Gastroesophageal sphincter (tissue), 3 donors: ENCODE measurements at regions not wholly inside any gene's neighbourhood (a gene's known extent, or its start where the extent isn't known, plus 50 kb on each side); places are given as distances from the start of the nearest gene placed in this dataset.

ENCODE experiments used
- EP300 ChIP-seq: sonication (generic); formaldehyde crosslinking; IDR thresholded peaks from one replicate; pipeline ENCODE4 v1.6.1; 2017; ENCODE audit warnings: antibody characterized with exemption, mild to moderate bottlenecking
- POLR2A ChIP-seq, 2 donors: fragments of 450-650 bp; IDR thresholded peaks; one replicate each; pipeline ENCODE4 v1.6.1; 2017; ENCODE audit warnings: antibody characterized with exemption in 2 of 2, mild to moderate bottlenecking in 2 of 2, moderate library complexity in 1 of 2
- TF ChIP-seq, protein P1 (sequence below), 4 experiments: fragments of 200-600 bp in 2 of 4; fragments of 450-650 bp in 2 of 4; sonication (generic) in 1 of 4; IDR thresholded peaks; one replicate each; pipeline ENCODE4 v1.5.1; 2017 to 2019; ENCODE audit warnings: antibody characterized with exemption in 4 of 4, mild to moderate bottlenecking in 2 of 4, moderate library complexity in 2 of 4

DNA sequence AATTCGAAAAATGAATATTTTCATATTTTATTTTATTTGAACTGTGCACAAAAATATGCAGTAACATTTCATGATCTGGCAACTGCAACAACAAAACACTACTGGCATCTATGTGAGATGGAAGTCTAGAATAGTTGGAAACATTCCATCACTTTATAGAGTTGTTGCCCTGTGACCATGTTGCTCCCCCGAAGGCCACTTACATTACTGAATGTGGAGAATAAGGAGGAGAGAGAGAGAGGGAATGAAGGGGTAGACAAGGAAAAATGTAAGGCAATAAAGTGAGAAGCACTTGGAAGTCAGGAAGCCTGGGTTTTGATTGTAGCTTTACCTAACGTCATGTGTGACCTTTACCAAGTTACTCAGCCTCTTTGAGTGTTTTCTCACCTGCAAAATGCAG, 437.2 kb upstream of the EDIL3 start:
- TF ChIP-seq, protein P1, sequence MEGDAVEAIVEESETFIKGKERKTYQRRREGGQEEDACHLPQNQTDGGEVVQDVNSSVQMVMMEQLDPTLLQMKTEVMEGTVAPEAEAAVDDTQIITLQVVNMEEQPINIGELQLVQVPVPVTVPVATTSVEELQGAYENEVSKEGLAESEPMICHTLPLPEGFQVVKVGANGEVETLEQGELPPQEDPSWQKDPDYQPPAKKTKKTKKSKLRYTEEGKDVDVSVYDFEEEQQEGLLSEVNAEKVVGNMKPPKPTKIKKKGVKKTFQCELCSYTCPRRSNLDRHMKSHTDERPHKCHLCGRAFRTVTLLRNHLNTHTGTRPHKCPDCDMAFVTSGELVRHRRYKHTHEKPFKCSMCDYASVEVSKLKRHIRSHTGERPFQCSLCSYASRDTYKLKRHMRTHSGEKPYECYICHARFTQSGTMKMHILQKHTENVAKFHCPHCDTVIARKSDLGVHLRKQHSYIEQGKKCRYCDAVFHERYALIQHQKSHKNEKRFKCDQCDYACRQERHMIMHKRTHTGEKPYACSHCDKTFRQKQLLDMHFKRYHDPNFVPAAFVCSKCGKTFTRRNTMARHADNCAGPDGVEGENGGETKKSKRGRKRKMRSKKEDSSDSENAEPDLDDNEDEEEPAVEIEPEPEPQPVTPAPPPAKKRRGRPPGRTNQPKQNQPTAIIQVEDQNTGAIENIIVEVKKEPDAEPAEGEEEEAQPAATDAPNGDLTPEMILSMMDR (IDR thresholded peaks at IDR 0.05), result no peak
- TF ChIP-seq POLR2A (IDR thresholded peaks at IDR 0.05), result no peak
- no peak for TF ChIP-seq EP300
